Fibroblast of skin of left quadriceps (primary cell): ENCODE measurements at regions not wholly inside any gene's neighbourhood (a gene's known extent, or its start where the extent isn't known, plus 50 kb on each side); places are given as distances from the start of the nearest gene placed in this dataset.
"Not testable (repeated sequence)": the region's sequence is repeated elsewhere in the genome, so short reads cannot be mapped to it uniquely, and the experiment has no call there.

Source experiments
- DNase-seq, 2 experiments: peaks; one replicate each; pipeline ENCODE4 v3.0.0-alpha.2; 2013; ENCODE audit warnings: low read depth in 2 of 2

DNA sequence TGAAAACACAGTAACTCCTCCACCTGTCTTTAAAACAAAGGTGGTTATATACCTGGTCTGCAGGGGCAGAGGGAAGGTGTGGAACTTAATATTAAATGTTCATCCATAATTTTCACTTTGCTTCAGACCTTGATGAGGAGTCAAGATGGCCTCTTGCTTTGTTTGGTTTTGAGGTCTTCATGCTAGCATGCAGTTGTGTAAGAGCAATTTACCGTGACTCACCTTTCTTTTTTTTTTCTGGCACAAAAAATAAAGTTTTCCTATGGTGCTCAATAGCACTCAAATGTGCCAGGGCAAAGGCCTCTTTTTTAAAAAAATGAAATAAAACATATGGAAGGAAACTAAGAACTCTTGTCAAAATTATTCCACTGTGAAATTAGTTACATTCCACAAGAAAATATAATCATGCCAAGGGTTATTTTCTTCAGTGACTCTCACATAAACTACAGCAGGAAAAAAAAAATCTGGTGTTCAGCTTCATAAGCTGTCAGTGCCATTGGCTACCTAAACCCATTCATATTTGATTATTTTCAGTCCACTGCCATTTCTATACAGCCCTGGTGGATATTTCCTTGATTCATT is 128.2 kb downstream of the SLC7A11 start:
- peak in 1 of 2 experiments; percentile 9 for DNase-seq

GRCh38 chr4:138112890-138113289 is 129.3 kb downstream of the SLC7A11 start:
- DNase-seq, result not testable (repeated sequence)

- DNase-seq, result no peak
These were observed 129.8 kb downstream of the SLC7A11 start for GRCh38 chr4:138112389-138112788.

GRCh38 chr4:138111462-138112000 is 130.6 kb downstream of the SLC7A11 start:
- no peak for DNase-seq

DNA sequence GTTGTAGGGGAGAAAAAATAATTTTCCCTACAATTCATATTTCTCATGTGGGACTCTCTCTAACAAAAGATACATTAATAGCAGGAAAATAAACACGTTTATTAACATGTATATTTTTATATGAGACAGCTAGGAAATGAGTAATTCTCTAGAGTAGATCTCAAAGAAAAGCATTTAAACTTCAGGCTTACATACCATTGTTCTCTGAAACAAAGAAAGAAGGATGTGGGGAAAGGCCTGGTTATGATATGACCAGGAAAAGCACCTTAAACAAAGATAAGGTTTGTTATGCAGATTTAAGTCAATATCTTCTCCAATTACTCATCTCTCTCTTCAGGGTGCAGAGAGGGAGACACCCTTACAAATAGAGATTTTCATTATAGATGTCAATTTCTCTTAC is 131.3 kb downstream of the SLC7A11 start:
- no peak for DNase-seq

DNA sequence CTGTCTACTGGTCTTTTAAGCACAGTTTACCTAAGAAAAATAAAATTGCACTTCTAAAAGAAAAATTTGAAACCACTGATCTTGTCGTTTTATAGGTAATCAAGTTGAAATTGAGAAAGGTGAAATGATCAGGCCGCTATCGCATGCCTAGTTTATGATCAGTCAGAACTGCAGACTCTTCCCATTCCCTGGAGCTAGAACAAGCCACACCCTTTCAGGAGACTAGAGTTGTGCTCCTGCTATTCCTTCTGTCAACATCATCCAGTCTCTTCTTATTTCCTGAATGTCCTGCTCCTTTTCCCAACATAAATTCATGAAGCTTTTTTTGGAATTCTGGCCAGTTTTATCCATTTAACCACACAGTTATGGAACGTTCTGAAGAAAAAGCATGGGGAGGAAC is 135.1 kb downstream of the SLC7A11 start:
- no peak for DNase-seq

- DNase-seq, result no peak
These were observed 136.8 kb downstream of the SLC7A11 start for GRCh38 chr4:138105331-138105730.

DNA sequence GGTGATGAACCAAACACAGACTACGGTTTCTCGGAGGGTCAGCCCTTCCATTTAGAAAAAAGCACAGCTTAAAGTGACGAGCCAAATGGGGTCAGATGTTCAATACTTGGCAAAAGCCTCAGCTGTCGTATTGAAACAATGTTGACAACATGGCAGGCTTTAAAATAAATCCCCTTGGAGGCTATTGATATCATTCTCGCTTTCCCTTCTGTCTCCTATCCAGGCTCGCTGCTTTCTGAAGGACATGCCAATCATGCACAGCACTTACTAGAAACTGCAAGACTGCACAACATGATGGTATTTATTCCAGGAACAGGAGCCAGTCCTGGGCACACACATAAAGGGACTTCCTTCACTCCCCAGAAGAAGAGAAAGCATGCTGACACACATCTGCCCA is 137.9 kb downstream of the SLC7A11 start:
- DNase-seq, result no peak

- no peak for DNase-seq
These were observed 138.4 kb downstream of the SLC7A11 start for GRCh38 chr4:138103597-138104283.

DNA sequence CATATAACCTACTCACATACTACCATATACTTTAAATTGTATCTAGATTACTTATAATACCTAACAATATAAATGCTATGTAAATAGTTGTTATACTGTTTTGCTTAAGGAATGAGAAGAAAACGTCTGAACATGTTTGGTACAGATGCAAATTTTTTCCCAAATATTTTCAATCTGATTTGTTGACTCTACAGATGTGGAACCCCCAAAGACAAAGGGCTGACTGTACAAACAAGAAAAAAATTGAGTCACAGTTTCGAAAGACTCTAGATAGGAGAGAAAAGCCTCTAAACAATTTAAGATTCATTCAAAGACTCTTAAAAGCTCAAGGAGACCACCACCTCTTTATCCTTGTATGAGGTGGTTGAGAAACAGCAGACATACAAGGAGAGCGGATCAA is 142.8 kb downstream of the SLC7A11 start:
- no peak for DNase-seq

GRCh38 chr4:138097912-138098600 is 144.1 kb downstream of the SLC7A11 start:
- DNase-seq, result no peak

- no peak for DNase-seq
These were observed 145.6 kb downstream of the SLC7A11 start for GRCh38 chr4:138096384-138097062.

DNA sequence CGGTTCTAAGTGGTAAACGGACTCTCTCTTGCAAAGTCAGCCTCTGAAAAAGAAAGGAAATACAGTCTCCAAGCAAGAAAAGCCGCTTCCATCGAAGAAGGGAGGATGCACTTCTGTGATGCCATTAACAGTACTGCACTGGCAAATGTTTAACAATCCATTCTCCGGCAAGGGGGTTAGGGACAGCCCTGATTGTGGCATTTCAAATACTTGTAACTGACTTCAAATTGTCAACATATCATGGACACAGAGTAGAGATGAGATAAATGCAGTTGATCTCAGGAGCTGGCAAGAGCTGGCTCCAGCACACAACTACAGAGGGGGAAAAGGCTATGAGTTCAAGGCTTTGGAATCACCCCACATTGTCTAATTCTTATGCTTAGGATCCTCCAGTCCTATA is 146.8 kb downstream of the SLC7A11 start:
- DNase-seq, result no peak

GRCh38 chr4:138092060-138092459 is 150.1 kb downstream of the SLC7A11 start:
- no peak for DNase-seq

DNA sequence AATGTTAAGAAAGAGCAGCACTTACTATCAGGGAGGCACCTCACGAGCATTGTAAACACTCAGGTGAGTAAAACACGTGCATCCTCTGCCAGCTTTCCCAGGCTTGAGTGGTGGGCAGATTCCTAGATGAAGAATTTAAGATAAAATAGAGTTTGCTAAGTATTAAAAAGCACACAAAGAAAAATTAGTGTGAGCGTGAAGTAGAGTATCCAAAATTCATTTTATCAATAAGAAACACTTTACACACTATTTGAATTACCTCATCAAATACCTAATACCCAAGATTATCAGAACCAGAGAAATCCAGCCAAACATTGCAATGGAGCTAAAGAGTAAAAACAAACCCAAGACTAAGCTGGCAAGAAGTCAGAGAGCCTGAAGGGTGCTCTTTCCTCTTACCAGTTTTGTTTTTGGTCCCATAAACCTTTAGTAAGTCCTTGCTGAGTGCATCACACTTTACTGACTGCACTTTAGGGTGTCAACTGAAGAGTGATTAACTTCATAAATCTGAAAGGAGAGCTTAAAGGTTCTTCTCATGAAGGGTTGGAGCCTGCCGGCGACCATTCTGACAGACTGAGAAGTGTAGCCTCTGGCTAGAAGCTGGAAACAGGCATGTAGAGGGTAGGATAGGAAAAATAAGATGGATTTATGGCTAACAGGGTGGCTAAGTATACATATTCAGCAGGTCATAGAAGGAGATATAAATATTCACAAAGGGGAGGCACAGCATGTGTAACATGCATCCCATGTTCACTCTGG is 151.1 kb downstream of the SLC7A11 start:
- DNase-seq, result no peak

DNA sequence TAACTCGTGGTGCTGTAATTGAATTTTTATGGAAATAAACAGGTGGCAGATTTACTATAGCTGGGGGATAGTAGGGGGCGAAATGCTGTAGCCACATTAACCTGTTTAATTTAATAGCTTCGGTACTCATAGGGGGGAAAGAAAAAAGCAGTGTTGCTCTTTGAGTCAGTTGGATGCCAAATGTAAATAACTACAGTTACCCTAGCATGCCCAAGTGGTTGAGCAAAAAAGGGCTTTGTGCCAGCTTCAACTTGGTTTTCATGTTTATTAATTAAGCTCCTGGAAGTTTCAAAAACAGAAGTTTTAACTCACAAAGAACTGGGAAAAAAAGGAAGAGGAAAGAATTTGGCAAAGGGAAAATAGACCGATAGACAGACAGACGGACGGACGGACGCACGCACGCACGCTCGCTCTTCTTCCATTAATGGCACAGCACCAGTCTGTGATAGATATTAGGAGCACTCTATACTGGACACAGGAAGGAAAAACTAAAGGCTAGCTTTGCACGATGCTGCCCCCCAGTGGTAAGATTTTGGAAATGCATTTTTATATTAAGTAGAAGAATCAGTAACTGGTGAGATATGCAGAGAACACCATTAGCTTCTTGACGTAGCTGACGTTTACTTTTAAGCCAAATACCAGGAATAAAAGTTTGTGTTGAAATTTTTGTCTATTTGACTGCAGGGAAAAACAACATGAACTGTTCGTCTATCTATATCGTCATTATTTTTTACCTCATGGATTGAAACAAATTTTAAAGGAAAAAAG is 151.8 kb downstream of the SLC7A11 start:
- DNase-seq, result peak; percentile 73

DNA sequence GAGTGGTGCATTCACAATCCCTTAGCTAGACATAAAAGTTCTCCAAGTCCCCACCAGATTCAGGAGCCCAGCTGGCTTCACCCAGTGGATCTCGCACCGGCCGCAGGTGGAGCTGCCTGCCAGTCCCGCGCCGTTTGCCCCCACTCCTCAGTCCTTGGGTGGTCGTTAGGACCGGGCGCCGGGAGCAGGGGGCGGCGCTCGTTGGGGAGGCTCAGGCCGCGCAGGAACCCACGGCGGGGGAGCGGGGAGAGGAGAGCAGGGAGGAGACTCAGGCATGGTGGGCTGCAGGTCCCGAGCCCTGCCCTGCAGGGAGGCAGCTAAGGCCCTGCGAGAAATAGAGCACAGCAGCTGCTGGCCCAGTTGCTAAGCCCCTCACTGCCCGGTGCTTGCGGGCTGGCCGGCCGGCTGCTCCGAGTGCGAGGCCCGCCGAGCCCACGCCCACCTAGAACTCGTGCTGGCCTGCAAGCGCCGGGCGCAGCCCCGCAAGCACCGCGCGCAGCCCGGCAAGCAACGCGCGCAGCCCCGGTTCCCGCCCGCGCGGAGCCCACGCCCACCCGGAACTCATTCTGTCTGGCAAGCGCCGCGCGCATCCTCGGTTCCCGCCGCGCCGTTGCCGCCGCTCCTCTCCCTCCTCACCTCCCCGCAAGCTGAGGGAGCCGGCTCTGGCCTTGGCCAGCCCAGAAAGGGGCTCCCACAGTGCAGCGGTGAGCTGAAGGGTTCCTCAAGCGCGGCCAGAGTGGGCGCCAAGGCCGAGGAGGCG is 153.5 kb downstream of the SLC7A11 start:
- DNase-seq, result no peak

DNA sequence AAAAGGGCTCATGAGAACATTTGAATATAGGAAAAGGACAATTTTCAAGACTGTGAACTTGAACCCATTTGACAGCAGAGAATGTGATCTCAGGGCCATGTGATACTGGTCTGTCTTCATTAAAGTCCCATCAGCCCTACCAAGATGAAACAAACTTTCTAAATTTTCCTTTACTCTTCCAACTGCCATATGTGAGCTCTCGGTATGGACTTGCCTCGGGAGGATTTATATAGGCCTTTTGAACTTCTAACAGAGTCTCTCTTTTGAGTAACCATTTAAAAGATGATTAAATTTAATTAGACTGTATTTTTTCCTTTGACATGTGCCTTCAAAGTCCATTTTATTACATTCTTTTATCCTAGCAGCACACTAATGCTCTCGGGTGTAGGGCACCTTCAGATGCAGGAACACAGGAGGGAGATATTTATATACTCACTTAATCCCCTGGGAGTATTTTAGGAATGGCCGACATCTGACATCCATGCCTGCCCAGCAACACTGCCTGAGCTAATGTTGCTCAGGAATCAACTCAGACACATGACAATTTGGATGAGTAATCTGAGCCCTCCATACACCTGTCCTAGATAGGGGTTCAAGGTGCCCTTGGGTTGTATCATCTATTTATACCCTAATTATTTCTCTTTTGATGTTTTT is 155.0 kb downstream of the SLC7A11 start:
- DNase-seq, result no peak

- peak; percentile 63 to 69 for DNase-seq
These were observed 155.5 kb downstream of the SLC7A11 start for GRCh38 chr4:138086611-138087041.
